GM20000 (cell line): ENCODE measurements at regions not wholly inside any gene's neighbourhood (a gene's known extent, or its start where the extent isn't known, plus 50 kb on each side); places are given as distances from the start of the nearest gene placed in this dataset.

Source experiments
- DNase-seq: peaks from one replicate; pipeline ENCODE4 v3.0.0; 2012; ENCODE audit warnings: low spot score
- CTCF ChIP-seq: IDR thresholded peaks from 2 replicates; pipeline ENCODE4 v1.5.1; 2012; ENCODE audit warnings: mild to moderate bottlenecking, control low read depth; ENCODE audit errors: extremely low read depth, missing control alignments

- DNase-seq, result no peak
- no peak for TF ChIP-seq CTCF
Observed at GRCh38 chr10:3578159-3578558, 206.8 kb downstream of the KLF6 start.

GRCh38 chr10:3574451-3574850, 210.6 kb downstream of the KLF6 start:
- TF ChIP-seq CTCF, result no peak
- DNase-seq, result no peak

GRCh38 chr10:3573498-3573897, 211.5 kb downstream of the KLF6 start:
- no peak for DNase-seq
- TF ChIP-seq CTCF, result no peak

- TF ChIP-seq CTCF, result no peak
- DNase-seq, result no peak
Observed at GRCh38 chr10:3571310-3571825, 213.6 kb downstream of the KLF6 start.

- no peak for DNase-seq
- no peak for TF ChIP-seq CTCF
Observed at GRCh38 chr10:3570855-3571266, 214.1 kb downstream of the KLF6 start.

GRCh38 chr10:3570131-3570729, 214.8 kb downstream of the KLF6 start:
- no peak for TF ChIP-seq CTCF
- no peak for DNase-seq

- no peak for TF ChIP-seq CTCF
- DNase-seq, result no peak
Observed at GRCh38 chr10:3568983-3569382, 216.0 kb downstream of the KLF6 start.
